ENCODE measurements at regions not wholly inside any gene's neighbourhood (a gene's known extent, or its start where the extent isn't known, plus 50 kb on each side); places are given as distances from the start of the nearest gene placed in this dataset.
"Not testable (repeated sequence)": the region's sequence is repeated elsewhere in the genome, so short reads cannot be mapped to it uniquely, and the experiment has no call there.

GRCh38 chr3:124650798-124651197, 79.5 kb upstream of the UMPS start:
- Histone ChIP-seq H3K27me3 (ENCODE audit: control insufficient read depth, insufficient read depth, low read length) (no peaks in the 10 kb centered on the region), H3K9me3 (ENCODE audit: control insufficient read depth in 2 of 3, insufficient read depth in 1 of 3, low read length in 3 of 3) (no peaks in the 10 kb centered on the region), H3K27ac (ENCODE audit: low read depth in 2 of 2, low read length in 2 of 2) (no peak overlapping the region), H3K4me1 (ENCODE audit: control insufficient read depth in 2 of 3, insufficient read depth in 2 of 3, low read depth in 1 of 3, low read length in 3 of 3) (no peaks in the 10 kb centered on the region), H3K9ac (ENCODE audit: low read length in 3 of 3) (no peak overlapping the region), H3K36me3 (ENCODE audit: control insufficient read depth in 2 of 3, insufficient read depth in 3 of 3, low read length in 3 of 3) (peaks cover 0 to 5% (median 4%) of the 10 kb centered on the region in 3 donors), H3K4me3 (ENCODE audit: low read length in 3 of 3) (no peak overlapping the region)
- intact Hi-C loops (cut with DNase I) = no loop called here
- TF ChIP-seq CTCF (IDR thresholded peaks at IDR 0.05; ENCODE audit: borderline replicate concordance, extremely low read depth, insufficient read depth) = no peak
- FAIRE-seq (no peak), DNase-seq (no peak)

GRCh38 chr3:124651416-124651815, 78.8 kb upstream of the UMPS start:
- FAIRE-seq; H3K4me3 ChIP-seq (ENCODE audit: low read length in 3 of 3); intact Hi-C loops (cut with DNase I); H3K9me3 ChIP-seq (ENCODE audit: control insufficient read depth in 2 of 3, insufficient read depth in 1 of 3, low read length in 3 of 3); H3K4me1 ChIP-seq (ENCODE audit: control insufficient read depth in 2 of 3, insufficient read depth in 2 of 3, low read depth in 1 of 3, low read length in 3 of 3); DNase-seq; H3K36me3 ChIP-seq (ENCODE audit: control insufficient read depth in 2 of 3, insufficient read depth in 3 of 3, low read length in 3 of 3); H3K27ac ChIP-seq (ENCODE audit: low read depth in 2 of 2, low read length in 2 of 2); H3K27me3 ChIP-seq (ENCODE audit: control insufficient read depth, insufficient read depth, low read length); H3K9ac ChIP-seq (ENCODE audit: low read length in 3 of 3): not testable (repeated sequence)

- H3K36me3 ChIP-seq (ENCODE audit: control insufficient read depth in 2 of 3, insufficient read depth in 3 of 3, low read length in 3 of 3) = peaks cover 0 to 5% (median 4%) of the 10 kb centered on the region in 3 donors
- FAIRE-seq (no peak), DNase-seq (no peak)
- no peak overlapping the region for H3K4me3 ChIP-seq (ENCODE audit: low read length in 3 of 3)
- no peaks in the 10 kb centered on the region for H3K9me3 ChIP-seq (ENCODE audit: control insufficient read depth in 2 of 3, insufficient read depth in 1 of 3, low read length in 3 of 3)
- no peak for TF ChIP-seq CTCF (IDR thresholded peaks at IDR 0.05; ENCODE audit: borderline replicate concordance, extremely low read depth, insufficient read depth)
- H3K27me3 ChIP-seq (ENCODE audit: control insufficient read depth, insufficient read depth, low read length) = no peaks in the 10 kb centered on the region
- no peak overlapping the region for H3K9ac ChIP-seq (ENCODE audit: low read length in 3 of 3)
- intact Hi-C loops (cut with DNase I) = no loop called here
- no peaks in the 10 kb centered on the region for H3K4me1 ChIP-seq (ENCODE audit: control insufficient read depth in 2 of 3, insufficient read depth in 2 of 3, low read depth in 1 of 3, low read length in 3 of 3)
- H3K27ac ChIP-seq (ENCODE audit: low read depth in 2 of 2, low read length in 2 of 2) = no peak overlapping the region
Measured at GRCh38 chr3:124652009-124652408, 78.2 kb upstream of the UMPS start.

- no peaks in the 10 kb centered on the region for H3K9me3 ChIP-seq (ENCODE audit: control insufficient read depth in 2 of 3, insufficient read depth in 1 of 3, low read length in 3 of 3)
- H3K27me3 ChIP-seq (ENCODE audit: control insufficient read depth, insufficient read depth, low read length) = no peaks in the 10 kb centered on the region
- TF ChIP-seq CTCF (IDR thresholded peaks at IDR 0.05; ENCODE audit: borderline replicate concordance, extremely low read depth, insufficient read depth) = no peak
- no peak overlapping the region for H3K9ac ChIP-seq (ENCODE audit: low read length in 3 of 3)
- FAIRE-seq (no peak), DNase-seq (no peak)
- no peak overlapping the region for H3K4me3 ChIP-seq (ENCODE audit: low read length in 3 of 3)
- H3K36me3 ChIP-seq (ENCODE audit: control insufficient read depth in 2 of 3, insufficient read depth in 3 of 3, low read length in 3 of 3) = peaks cover 0 to 10% (median 4%) of the 10 kb centered on the region in 3 donors
- intact Hi-C loops (cut with DNase I) = no loop called here
- no peaks in the 10 kb centered on the region for H3K4me1 ChIP-seq (ENCODE audit: control insufficient read depth in 2 of 3, insufficient read depth in 2 of 3, low read depth in 1 of 3, low read length in 3 of 3)
- no peak overlapping the region for H3K27ac ChIP-seq (ENCODE audit: low read depth in 2 of 2, low read length in 2 of 2)
Measured at GRCh38 chr3:124653071-124653796, 77.0 kb upstream of the UMPS start.
